Islet precursor cell (in vitro differentiated cells): ENCODE measurements at regions not wholly inside any gene's neighbourhood (a gene's known extent, or its start where the extent isn't known, plus 50 kb on each side); places are given as distances from the start of the nearest gene placed in this dataset.
"Not testable (repeated sequence)": the region's sequence is repeated elsewhere in the genome, so short reads cannot be mapped to it uniquely, and the experiment has no call there.

Experiments used
- DNase-seq: peaks from one replicate; pipeline ENCODE4 v3.0.0-alpha.2; 2018

DNA sequence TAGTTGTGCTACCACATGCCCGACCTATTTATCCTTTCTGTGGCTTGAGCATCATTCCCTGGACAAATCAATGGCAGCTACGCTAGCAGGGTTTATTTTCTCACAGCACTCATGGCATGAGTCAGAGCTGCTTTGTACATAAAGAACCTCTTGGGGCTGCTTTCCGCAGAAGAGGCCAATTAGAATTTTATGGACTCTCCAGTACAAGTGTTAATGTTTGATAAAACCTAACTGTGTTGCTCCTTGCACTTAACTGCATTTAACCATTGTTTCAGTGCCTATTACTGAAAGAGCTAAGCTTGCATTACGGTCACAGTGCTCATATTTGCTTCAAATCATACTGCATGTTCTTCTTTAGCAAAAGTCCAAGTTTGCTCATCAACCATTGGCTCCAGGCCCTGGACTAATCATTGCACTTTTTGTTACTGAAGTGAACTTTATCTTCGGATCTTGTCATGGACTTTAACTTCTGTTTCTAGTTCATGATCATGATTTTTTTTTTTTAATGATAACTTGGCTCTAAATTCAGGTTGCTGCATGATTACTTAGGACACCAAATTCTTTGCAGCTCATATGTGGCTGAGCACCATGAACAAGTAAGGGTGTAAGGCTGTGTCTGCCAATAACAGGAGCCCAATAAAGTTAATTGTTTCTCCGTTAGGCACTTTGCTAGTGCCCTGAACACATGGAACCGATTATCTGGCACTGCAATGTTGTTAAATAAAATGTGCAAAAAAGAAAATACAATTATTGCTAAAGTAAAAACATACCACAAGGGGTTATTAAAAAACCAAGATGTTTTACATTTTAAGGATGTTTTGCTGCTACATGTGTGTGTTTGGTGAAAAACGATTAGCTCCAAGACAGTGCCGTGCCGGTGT lies 492.2 kb downstream of the KCNJ2 start:
- DNase-seq: no peak

DNA sequence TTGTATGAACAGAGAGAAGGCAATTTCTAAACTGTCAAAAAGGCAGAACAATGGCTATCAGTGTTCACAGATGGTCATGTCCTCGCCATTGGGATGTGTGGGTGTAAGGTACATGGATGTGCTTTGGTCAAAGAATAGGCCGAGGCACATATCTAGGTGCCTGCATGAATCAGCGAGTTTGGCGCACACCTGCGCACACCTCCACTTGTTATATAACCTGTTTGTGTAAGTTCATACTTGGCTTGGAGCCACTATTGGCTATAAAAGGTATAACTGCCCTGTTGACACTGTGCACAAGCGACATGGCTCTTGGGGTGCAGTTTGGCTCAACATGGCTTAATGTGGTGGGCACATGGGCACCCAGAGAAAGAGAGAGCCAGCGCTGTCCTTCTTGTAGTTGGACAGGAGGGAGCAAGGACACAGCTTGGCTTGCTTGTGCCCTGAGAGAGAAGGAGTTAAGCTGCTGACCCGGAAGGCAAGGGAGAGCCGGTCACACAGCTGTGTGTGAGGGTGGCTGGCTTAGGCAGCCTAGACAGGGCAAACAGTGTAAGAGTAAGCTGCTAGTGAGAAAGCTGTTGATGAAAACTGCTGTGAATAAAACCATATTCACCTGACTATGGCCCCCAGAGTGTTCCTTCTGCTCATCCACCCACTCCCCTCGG lies 499.1 kb downstream of the KCNJ2 start:
- DNase-seq: no peak

DNA sequence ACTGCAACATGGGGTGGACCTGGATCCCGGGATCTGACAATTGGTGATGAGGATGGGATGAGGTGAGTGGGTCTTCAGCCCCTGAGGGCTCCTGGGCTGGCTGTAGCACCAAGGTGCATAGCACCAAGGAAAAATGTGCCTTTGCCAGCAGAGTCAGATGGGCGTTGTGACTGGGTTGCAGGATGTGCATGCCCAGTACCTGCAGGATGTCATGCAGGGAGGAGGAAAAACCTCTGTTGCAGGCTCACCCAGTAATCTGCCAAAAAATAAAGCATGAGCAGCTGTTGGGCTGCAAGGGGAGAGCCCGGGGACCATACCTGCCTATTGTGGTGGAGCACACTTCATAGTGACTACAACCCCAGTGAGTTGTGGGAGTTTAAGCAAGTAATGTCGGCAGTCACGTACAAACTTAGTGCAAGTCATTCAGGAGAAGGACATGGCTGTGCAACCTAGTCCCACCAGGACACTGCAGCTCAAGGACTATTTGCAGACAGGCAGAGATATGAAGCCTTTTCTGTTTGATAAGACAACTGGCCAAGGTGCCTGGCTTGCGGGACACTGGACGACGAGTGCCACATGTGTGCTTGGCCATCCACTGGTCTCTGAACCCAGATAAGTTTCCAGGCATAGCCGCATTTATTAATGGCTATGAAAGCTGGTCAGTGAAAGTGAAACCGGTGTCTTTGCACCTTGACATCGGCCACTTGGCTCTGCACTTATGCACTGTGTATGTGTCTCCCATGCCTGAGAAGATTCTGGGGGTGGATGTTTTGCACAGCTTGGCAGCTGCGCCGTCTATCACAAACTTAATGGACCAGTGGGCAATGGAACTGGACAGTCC lies 499.8 kb downstream of the KCNJ2 start:
- no peak for DNase-seq

DNA sequence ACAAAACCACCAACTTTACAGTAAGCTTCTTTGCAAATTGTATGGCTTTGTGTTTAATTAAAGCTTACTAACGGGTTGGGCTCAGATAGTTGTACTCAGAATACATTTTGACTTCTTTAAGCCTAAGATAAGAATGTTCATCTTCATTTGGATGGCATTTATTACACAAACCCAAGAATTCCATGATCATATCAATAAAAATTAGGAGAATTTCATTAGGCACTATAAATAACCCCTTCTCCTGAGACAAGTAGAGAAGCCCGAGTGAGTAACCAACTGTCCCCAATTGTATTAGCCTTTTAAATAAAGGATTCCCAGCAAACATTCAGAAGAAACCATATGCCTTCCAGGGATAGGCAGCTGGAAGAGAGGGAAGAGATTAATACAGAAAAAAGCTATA lies 504.7 kb downstream of the KCNJ2 start:
- no peak for DNase-seq

DNA sequence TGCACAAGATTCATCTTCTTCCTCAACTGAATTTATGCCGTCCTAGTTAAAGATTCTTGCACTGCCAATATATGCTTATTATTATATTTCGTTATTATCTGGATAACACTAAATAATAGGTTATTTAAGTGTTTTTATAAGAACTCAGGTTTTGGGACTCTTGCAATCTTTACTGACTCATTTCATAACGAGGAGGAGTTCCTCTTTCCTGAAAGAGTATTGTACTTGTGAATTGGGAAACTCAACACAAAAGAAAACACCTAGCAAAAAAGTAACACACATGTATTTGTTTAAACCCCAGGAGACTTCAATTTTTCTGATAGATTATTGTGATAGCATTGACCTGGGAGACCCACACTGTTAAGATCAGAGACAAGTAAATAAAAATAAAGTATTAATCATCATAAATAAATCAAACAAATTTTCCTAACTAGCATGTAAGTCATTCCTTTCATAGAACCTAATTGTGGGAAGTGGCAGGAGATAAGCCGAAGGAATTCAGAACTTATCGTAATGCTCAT lies 505.8 kb downstream of the KCNJ2 start:
- DNase-seq: no peak

DNA sequence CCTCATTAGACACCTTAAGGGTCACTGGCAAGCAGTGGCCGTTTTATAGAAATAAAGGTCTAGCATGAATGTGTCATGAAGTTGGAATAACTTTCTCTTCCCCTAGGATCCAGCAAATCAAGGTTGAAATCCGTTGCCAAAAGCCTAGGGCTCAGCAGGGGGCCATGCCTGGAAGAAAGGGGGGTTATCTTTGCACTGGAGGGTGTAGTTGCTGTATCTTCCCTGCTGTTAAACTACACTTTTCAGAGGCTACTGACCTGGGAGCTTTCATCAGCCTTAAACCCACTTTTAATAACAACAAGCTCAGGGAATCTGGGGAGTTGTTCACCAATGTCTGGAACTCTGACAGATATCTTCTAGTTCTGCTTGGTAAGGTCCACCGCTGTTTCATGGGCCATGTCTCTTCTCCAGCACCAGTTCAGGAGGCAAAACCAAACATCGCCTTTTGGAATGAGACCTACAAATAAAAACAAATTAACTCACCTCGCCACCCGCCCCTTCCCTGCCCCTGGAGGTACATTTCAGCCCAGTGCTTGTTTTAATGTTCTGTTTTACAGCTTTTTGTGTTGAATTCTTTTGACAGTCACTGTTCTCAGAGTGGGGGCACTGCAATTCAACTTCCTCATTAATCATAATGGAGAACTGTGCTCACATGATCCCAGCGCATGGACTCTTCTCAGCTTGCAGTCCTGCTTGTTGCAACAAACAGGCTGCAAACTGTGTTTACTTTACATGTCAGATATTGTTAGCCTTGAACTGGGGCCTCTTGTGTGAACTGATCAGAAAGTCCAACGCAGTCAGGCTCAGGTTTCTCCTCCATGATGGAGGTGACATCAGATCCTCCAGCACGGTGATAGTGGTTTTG lies 508.7 kb downstream of the KCNJ2 start:
- no peak for DNase-seq

DNA sequence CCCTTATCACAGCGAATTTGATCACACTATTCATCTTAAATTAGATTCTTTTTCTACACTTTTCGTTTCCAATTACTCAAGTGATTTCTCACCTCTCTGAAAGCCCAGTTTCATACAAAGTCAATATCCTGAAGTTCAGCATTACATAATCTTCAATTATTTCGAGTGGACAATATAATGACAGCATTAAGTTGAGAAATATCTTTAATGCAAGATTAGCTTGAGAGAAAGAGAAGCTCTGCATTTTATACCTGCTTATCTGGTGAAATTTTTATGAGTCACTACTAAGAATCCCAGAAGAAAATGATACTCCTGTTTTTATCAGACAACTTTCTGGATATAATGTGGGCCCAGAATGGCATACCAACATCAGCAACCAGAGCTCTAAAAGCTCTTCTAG lies 509.6 kb downstream of the KCNJ2 start:
- DNase-seq: no peak

DNA sequence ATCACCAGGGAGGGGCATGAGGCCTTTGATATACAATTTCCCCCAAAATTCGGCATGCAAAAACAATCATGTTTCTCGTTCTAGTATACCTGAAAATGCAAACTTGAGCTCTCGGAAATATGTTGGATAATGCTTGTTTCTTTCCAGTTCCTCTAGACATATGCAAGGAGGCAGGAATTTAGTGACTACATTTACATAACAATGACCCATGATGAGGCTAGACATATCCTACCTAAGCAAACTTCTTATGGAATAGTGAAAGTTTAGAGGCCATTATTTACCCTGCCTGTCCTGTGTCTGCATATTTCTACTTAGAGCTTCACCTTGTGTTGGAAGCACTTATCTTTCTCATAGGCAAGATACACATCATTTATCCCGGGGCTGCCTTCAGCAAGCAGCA lies 514.6 kb downstream of the KCNJ2 start:
- no peak for DNase-seq

DNA sequence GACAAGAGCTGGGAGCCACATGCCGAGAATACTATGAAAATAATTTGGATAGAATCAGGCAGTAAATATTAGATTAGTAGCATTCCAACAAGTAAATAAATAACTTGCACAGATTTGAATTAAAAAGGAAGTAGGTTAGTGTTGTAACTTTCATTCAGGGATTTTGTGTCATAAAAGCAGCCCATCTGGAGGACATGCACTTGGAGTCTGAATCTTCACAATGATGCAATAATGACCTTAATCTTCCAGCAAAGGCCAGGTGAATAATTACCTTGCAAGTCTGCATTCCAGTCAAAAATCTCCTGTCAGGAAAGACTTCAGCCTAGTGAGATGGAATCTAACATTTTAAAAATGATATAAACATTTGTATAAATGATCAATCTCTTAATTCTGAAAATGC lies 518.1 kb downstream of the KCNJ2 start:
- no peak for DNase-seq

DNA sequence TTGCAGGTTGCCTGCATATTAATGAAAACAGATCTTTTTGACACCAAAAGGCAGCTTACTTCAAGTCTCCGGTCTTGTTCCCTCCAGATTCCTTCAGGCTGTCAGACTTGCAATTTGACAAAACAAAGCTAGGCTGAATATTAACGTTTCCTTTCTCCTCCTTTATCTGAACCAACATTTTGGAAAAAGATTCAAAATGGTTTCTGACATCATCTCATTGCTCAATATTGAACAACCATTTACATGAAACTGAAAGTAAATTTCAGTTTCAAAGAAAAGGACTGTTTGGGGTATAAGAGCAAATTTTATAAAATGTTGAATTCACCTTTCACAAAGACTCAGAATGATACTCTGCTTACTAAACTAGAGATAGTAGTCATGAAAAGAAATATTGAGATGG lies 521.8 kb downstream of the KCNJ2 start:
- no peak for DNase-seq

DNA sequence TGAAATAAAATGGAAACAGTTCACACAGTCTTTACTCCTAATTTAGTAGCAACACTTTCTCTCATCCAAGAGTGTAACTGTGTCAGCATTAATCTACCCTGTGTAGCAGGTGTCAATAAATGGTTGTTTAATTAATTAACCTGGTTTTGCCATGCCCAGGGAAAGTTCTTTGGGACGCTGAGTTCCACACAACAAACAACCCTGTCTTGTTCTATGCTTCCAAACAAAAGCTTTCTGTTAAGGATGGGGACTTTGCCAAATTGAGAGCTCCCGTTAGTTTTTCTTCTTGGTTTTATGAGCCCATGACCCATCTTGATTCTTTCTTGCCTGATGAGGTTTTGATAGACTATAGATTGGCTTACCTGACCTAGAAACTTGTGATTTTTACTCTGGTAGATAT lies 530.1 kb downstream of the KCNJ2 start:
- DNase-seq: no peak

DNA sequence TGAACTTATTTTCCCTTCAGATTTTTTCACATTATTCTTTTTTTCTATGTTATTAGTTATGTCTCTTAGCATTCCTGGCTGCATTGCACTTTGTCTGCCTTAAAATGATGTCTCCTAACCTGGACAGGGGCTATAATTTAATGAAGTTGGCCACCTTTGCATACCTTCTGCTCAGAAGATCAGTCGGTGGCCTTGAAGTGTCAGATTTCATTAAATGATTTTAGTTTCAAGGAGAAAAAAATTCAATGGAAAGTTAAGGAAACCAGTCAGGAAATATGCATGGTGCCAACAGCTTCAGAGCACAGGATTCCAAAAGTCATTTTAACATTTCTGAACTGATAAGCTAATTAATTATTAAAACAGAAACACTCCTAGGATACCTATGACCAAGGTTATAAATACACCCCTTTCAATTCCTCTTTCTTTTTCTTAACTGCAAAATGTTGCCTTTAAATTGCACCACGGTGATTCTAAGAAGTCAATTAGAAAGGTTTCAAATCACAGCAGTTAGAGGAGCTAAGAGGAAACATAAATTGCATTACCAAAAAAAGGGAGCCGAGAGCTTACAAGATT lies 533.4 kb downstream of the KCNJ2 start:
- DNase-seq: no peak

DNA sequence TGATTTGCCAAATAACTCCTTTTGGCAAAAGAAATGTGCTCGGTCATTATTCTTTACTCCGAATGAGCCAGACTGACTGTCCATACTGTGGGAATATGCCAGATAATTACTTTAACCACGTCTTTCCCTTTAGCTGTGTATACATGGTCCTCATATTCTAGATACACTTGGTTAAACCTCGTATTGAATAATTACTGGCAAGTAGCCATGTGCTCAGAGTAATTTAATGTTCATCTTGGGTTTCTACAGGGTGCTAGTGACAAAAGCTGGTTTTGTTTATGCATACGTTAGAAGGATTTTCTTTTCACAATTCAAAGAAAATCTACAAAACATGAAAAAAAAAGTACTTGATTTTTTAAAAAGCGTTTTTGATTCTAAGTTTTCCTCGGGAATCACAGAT lies 540.3 kb downstream of the KCNJ2 start:
- DNase-seq: no peak

DNA sequence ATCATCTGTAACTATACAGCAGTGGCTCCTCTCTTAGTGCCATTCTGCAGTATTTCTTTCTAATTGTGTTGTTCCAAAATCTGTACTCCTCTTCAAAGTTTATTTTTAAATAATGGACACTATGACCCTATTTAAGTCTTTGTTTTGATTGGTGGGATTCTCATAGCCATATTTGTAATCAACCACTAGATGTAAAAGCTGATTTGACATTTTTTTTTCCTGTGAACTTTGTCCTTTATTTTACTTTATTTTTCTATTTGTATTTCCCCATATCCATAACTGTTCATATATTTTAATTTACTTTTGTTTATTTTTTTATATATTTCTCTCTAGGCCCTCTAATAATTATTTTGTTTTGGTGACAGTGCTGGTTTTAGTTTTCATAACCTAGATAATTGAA lies 544.4 kb downstream of the KCNJ2 start:
- DNase-seq: no peak

DNA sequence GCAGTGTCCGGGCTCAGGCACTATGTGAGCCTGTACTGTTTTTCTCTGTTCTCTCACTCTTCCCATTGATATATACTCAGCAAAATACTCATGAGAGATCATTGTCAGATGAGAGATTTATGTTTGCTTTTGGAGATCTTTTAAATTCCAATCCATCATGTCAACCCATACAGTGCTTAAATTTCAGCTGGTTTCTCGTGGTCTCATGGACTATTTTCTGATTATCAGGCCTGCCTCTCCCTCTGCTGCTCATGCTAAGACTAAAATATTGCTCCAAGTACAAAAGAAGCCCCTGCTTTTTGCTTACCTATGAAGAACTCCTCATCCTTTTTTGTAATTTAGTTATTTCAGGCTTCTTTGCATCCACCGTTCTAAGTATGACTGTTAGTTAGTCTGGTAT lies 547.2 kb downstream of the KCNJ2 start:
- DNase-seq: no peak

DNA sequence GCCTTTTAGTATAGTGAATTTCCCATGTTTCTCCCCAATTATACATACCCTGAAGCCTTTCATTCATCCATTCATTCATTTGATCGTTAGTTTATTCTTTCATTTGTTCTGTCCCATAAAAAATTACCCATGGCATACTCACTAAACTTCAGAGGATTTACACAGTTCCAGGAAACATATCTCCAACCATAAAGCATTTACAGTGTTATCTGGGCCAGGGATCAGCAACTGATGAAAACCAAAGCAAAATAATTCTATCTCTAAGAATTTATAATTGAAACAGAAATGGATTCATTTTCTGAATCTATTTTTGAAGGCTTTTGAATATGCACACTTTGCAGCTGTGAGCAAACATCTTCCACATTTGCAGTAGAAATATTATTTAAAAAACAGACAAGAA lies 547.7 kb downstream of the KCNJ2 start:
- DNase-seq: no peak

DNA sequence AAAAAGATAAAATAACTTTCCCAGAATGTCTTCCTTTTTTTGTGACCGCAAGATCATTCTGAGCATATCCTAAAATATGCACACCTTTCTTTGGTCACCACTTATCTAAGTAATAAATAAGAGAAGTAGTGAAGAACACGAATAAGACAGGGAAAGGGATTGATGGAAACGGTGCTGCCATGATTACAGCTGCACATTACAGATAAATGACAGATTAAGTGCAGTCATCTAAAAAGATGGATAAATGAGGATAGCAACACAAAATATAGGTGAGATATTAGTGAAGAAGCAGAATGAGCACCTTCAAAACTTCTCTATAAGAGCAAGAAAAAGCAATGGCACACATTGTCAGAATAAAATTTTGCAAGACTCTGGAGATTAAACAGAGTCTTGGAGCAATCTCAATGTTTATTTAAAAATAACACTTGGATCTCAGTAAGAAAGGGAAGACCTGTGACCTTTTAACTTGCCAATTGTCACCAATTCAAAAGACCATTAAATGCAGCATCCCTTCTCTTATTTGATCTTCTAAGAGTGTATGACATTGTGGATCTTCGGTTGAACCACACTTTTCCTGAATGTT lies 567.1 kb downstream of the KCNJ2 start:
- DNase-seq: no peak

DNA sequence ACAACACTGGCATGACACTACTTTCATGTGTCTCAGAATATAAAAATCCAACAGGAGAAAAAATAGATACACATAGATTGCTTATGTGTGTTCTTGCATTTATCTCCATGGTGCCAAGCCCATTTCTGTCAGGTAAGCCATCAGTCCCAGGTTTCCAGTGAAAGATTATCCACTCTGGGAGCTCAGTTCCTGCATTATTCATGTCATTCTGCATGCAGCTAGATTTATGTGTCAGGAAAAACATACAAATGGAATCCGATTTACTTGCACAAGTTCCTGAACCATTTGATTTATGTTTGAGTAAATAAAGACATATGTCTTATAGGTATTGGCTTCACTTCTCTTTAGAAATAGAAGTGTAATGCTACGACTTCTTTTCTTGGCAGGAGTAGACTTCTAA lies 569.7 kb downstream of the KCNJ2 start:
- no peak for DNase-seq

DNA sequence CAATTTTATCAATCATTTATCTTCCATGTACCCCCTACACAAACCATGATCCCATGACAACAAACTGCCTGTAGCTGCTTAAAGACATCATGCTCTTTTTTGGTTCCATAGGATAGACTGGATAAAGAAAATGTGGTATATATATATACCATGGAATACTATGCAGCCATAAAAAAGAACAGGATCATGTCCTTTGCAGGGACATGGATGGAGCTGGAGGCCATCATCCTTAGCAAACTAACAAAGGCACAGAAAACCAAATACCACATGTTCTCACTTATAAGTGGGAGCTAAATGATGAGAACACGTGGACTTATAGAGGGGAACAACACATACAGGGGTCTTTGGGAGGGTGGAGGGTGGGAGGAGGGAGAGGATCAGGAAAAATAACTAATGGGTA lies 577.2 kb downstream of the KCNJ2 start:
- DNase-seq: not testable (repeated sequence)

DNA sequence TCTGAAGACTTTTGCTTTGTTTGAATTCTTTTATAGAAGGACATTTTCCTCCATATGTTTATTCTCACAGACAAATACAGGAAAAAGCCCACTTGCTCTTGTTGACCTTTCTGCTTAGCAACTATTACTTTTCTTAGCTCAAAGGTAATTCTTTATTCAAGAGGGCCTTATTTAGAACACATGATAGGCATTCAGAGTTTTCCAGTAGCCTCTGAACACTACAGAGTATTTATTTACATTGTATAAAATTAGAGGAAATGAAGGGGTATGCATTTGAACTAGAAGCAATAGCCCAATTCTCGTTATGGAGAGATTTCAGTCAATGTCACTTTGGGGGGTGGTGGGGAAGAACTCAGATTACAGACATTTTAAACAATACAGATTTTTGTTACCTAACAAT lies 581.7 kb downstream of the KCNJ2 start:
- DNase-seq: no peak

DNA sequence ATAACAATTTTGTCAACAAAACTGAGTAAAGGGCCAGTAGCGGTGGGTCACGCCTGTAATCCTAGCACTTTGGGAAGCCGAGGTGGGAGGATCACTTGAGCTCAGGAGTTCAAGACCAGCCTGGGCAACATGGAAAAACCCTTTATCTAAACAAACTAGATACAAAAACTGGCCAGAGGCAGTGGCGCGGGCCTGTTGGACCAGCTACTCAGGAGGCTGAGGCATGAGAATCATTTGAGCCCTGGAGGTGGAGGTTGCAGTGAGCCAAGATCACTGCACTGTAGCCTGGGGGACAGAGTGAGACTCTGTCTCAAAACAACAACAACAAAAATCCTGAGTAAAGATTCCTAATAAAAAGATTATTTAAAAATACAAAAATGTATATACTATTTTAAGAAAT lies 583.1 kb downstream of the KCNJ2 start:
- not testable (repeated sequence) for DNase-seq
